K562 (cell line): ENCODE measurements at regions not wholly inside any gene's neighbourhood (a gene's known extent, or its start where the extent isn't known, plus 50 kb on each side); places are given as distances from the start of the nearest gene placed in this dataset.

Source experiments
- ATAC-seq: fragments of 200-7000 bp; cut with Tn5 transposase; 3 replicates; pipeline ENCODE4 v1.9.1; 2020; ENCODE audit warnings: moderate library complexity
- BruUV-seq: library from RNA; stranded (reverse); fragments of 400-500 nt; replicated peaks from 2 replicates; lab custom pipeline; 2021; lab: Mats Ljungman, UMichigan
- CTCF ChIA-PET: fragments of 300-600 bp; formaldehyde crosslinking; extraction: SDS; loops from one replicate; lab custom pipeline; 2021; ENCODE audit warnings: low intra/inter-chr PET ratio; lab: Yijun Ruan, JAX
- POLR2A ChIA-PET: fragments of 300-600, 350-650 bp; sonication (Branson Sonifier 250); formaldehyde crosslinking; extraction: SDS; loops from one replicate; lab custom pipeline; 2021; ENCODE audit warnings: antibody characterized with exemption, inconsistent platforms; lab: Yijun Ruan, JAX
- DNase-seq, 4 experiments: peaks; one replicate each; pipeline versions ENCODE4 v3.0.0 to v3.0.0-alpha.2; 2011 to 2018; ENCODE audit warnings: low spot score in 3 of 4, mixed read lengths in 3 of 4; ENCODE audit errors: extremely low read depth in 1 of 4
- FAIRE-seq: peaks from 2 replicates; lab custom pipeline; 2011; peaks lifted over from hg19 to GRCh38; lab: Jason Lieb, UNC
- H2AFZ ChIP-seq: 2 replicates; pipeline ENCODE4 v1.6.0; 2011; ENCODE audit warnings: low read depth, low read length, control low read depth, inconsistent platforms
- H3K27ac ChIP-seq: fragments of 200-600 bp; 3 replicates; pipeline ENCODE4 v1.8.0; 2011; ENCODE audit warnings: low read depth, mild to moderate bottlenecking, control low read depth, inconsistent platforms, low read length, moderate library complexity, mixed read lengths; ENCODE audit errors: extremely low read depth
- H3K27me3 ChIP-seq, 2 experiments: fragments of 300-600 bp in 1 of 2; 2 replicates in 1 of 2; 3 replicates in 1 of 2; pipeline versions ENCODE4 v1.6.0 to v1.8.0; 2011; ENCODE audit warnings: inconsistent platforms in 2 of 2, low read length in 2 of 2, mild to moderate bottlenecking in 1 of 2, mixed read lengths in 1 of 2, moderate library complexity in 1 of 2; ENCODE audit not compliant: control insufficient read depth in 2 of 2, insufficient read depth in 2 of 2
- H3K36me3 ChIP-seq: fragments of 300-600 bp; 3 replicates; pipeline ENCODE4 v1.8.0; 2011; ENCODE audit warnings: mild to moderate bottlenecking, low read length, inconsistent platforms; ENCODE audit not compliant: control insufficient read depth, insufficient read depth
- H3K4me1 ChIP-seq, 2 experiments: fragments of 200-600 bp in 1 of 2; replicated peaks in 1 of 2; 2 replicates in 1 of 2; 3 replicates in 1 of 2; pipeline versions ENCODE4 v1.5.1 to v1.8.0; 2011; ENCODE audit warnings: inconsistent platforms in 2 of 2, low read length in 2 of 2, mild to moderate bottlenecking in 1 of 2, mixed read lengths in 1 of 2, moderate library complexity in 1 of 2; ENCODE audit not compliant: control insufficient read depth in 2 of 2, insufficient read depth in 2 of 2
- H3K4me2 ChIP-seq: 2 replicates; pipeline ENCODE4 v1.6.1; 2011; ENCODE audit warnings: low read length, control low read depth, inconsistent platforms, mixed read lengths; ENCODE audit not compliant: insufficient read depth
- H3K4me3 ChIP-seq: fragments of 200-600 bp; sonication (generic), shearing (Covaris generic); 2 replicates; pipeline ENCODE4 v1.5.1; 2016; ENCODE audit warnings: control low read depth, inconsistent platforms
- H3K79me2 ChIP-seq: fragments of 200-600 bp; 3 replicates; pipeline ENCODE4 v1.8.0; 2011; ENCODE audit warnings: low read length, inconsistent platforms; ENCODE audit not compliant: control insufficient read depth, insufficient read depth
- H3K9ac ChIP-seq, 2 experiments: 2 replicates each; pipeline versions ENCODE4 v1.6.0 to v1.6.1; 2011; ENCODE audit warnings: low read depth in 2 of 2, low read length in 2 of 2, control low read depth in 1 of 2, inconsistent platforms in 1 of 2, mild to moderate bottlenecking in 1 of 2, mixed read lengths in 1 of 2; ENCODE audit not compliant: insufficient read depth in 1 of 2
- H3K9me1 ChIP-seq: one replicate; pipeline ENCODE4 v1.6.0; 2011; ENCODE audit warnings: inconsistent platforms, mild to moderate bottlenecking, low read length, moderate library complexity; ENCODE audit not compliant: control insufficient read depth, insufficient read depth
- H3K9me3 ChIP-seq: replicated peaks from 2 replicates; pipeline ENCODE4 v1.5.1; 2011; ENCODE audit warnings: low read depth, low read length, inconsistent platforms; ENCODE audit not compliant: control insufficient read depth, insufficient read depth
- H4K20me1 ChIP-seq: replicated peaks from 2 replicates; pipeline ENCODE4 v1.6.1; 2011; ENCODE audit warnings: low read length, inconsistent platforms, mixed read lengths; ENCODE audit not compliant: control insufficient read depth, insufficient read depth
- DACH1 ChIP-seq: fragments of 450-650 bp; IDR thresholded peaks from 2 replicates; pipeline ENCODE4 v1.6.1; 2018; ENCODE audit not compliant: partially characterized antibody
- ELF1 ChIP-seq: fragments of 200-800 bp; sonication (Bioruptor generic); IDR thresholded peaks from 2 replicates; pipeline ENCODE4 v1.6.1; 2016; ENCODE audit warnings: missing genetic modification characterization, missing compliant biosample characterization
- FOXM1 ChIP-seq, 2 experiments: fragments of 450-650 bp in 1 of 2; sonication (generic) in 1 of 2; formaldehyde crosslinking in 1 of 2; IDR thresholded peaks; 2 replicates each; pipeline versions ENCODE4 v1.6.1 to v1.9.0; 2017 to 2022; ENCODE audit warnings: low read depth in 2 of 2, mild to moderate bottlenecking in 2 of 2, missing genetic modification reagents in 1 of 2, moderate library complexity in 1 of 2
- HOXB6 ChIP-seq: fragments of 250-450 bp; sonication (Bioruptor Pico); IDR thresholded peaks from 2 replicates; pipeline ENCODE4 v1.5.1; 2022; ENCODE audit warnings: mild to moderate bottlenecking, borderline replicate concordance
- NCOR1 ChIP-seq: fragments of 450-650 bp; IDR thresholded peaks from 2 replicates; pipeline ENCODE4 v1.6.1; 2016; ENCODE audit warnings: mild to moderate bottlenecking, moderate library complexity
- POLR2G ChIP-seq: fragments of 200-400 bp; formaldehyde crosslinking; IDR thresholded peaks from 2 replicates; pipeline ENCODE4 v1.6.1; 2017; ENCODE audit warnings: low read depth, mild to moderate bottlenecking, antibody characterized with exemption, low read length, moderate library complexity
- RAD51 ChIP-seq: fragments of 450-650 bp; IDR thresholded peaks from 2 replicates; pipeline ENCODE4 v1.7.1; 2016; ENCODE audit warnings: low read depth, mild to moderate bottlenecking, borderline replicate concordance
- SMAD2 ChIP-seq: fragments of 150-350 bp; IDR thresholded peaks from 2 replicates; pipeline ENCODE4 v1.6.1; 2014; ENCODE audit warnings: low read depth, mild to moderate bottlenecking, low read length
- SREBF2 ChIP-seq: sonication (generic); formaldehyde crosslinking; IDR thresholded peaks from 2 replicates; pipeline ENCODE4 v1.4.0; 2020; ENCODE audit warnings: mild to moderate bottlenecking, missing genetic modification reagents
- ZNF311 ChIP-seq: fragments of 250-450 bp; sonication (Bioruptor Pico); IDR thresholded peaks from 2 replicates; pipeline ENCODE4 v1.4.0; 2020; ENCODE audit warnings: mild to moderate bottlenecking, moderate library complexity
- ZNF764 ChIP-seq: fragments of 250-450 bp; sonication (Bioruptor Pico); IDR thresholded peaks from 2 replicates; pipeline ENCODE4 v1.4.0; 2020; ENCODE audit warnings: low read depth, mild to moderate bottlenecking, moderate library complexity
- WGBS: fragments of 100-300 bp; shearing (Covaris generic); methylation state at CpG from one replicate; pipeline ENCODE4 v1.1.6; 2016; ENCODE audit warnings: low coverage, mixed read lengths; ENCODE audit not compliant: insufficient coverage; ENCODE audit errors: missing lambda C conversion rate; 5-methylcytosine and 5-hydroxymethylcytosine counted together
- in situ Hi-C: fragments of 300-500 bp; cut with MboI; formaldehyde crosslinking; loops from 4 replicates; pipeline ENCODE4 v1.15.0; 2018; ENCODE audit warnings: inconsistent platforms, mixed read lengths
- intact Hi-C: fragments of 100-400 bp; cut with micrococcal nuclease; formaldehyde crosslinking; loops from 2 replicates; pipeline ENCODE4 v1.14.2; 2022
- TF ChIP-seq, protein P1 (sequence below): fragments of 250-450 bp; sonication (Bioruptor Pico); IDR thresholded peaks from 2 replicates; pipeline ENCODE4 v1.8.0; 2022; ENCODE audit warnings: inconsistent platforms, mild to moderate bottlenecking, moderate library complexity, borderline replicate concordance
- TF ChIP-seq, protein P2 (sequence below): fragments of 450-650 bp; IDR thresholded peaks from 2 replicates; pipeline ENCODE4 v1.6.1; 2014; ENCODE audit warnings: low read depth, mild to moderate bottlenecking, moderate library complexity, borderline replicate concordance
- TF ChIP-seq, protein P3 (sequence below): fragments of 150-350 bp; conservative IDR thresholded peaks from 2 replicates; pipeline ENCODE4 v1.6.1; 2014; ENCODE audit warnings: low read length
- TF ChIP-seq, protein P4 (sequence below): IDR thresholded peaks from 2 replicates; pipeline ENCODE4 v1.6.1; 2016; ENCODE audit warnings: missing genetic modification characterization, missing compliant biosample characterization

DNA sequence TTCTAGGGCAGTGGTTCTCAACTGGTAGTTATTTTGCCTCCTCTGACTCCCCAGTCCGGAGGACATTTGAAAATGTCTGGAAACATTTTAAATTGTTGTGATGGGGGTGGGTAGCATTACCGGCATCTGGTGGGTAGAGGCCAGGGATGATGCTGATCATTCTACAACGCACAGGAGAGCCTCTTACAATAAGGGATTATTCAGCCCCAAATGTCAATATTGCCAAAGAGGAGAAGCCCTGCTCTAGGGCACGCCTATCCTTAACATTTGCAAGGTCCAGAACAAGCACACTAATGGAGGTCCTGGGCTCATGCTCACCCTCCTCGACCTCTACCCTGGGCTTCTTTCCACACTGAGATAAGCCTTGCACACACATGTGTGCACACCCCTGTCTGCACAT, 106.4 kb downstream of the MINAR1 start:
- FAIRE-seq = no peak
- Histone ChIP-seq H3K36me3 (no peaks in the 10 kb centered on the region), H3K4me1 (no peaks in the 10 kb centered on the region), H3K27me3 (peaks cover 0 to 11% of the 10 kb centered on the region in 2 experiments; a peak in 1 of 5 replicates), H3K4me3 (no peak overlapping the region), H4K20me1 (no peaks in the 10 kb centered on the region), H2AFZ (no peak overlapping the region), H3K79me2 (no peaks in the 10 kb centered on the region), H3K9ac (no peak overlapping the region), H3K9me3 (no peaks in the 10 kb centered on the region), H3K9me1 (peaks cover 3% of the 10 kb centered on the region), H3K27ac (no peak overlapping the region), H3K4me2 (no peak overlapping the region)
- POLR2A ChIA-PET = no interaction called here
- intact Hi-C loops (no loop called here), in situ Hi-C loops (no loop called here)
- no TSS peak for BruUV-seq
- ATAC-seq = no peak
- no peak for DNase-seq
- CTCF ChIA-PET = no interaction called here
- WGBS = 1% methylated on average over 5 of the region's 5 CpGs
- TF ChIP-seq ZNF311 (CRISPR knock-in tag) (no peak), FOXM1 (IDR thresholded peaks at IDR 0.05; ENCODE audit: low read depth) (no peak), FOXM1 (CRISPR knock-in tag; IDR thresholded peaks at IDR 0.05; ENCODE audit: low read depth) (no peak), POLR2G (no peak), RAD51 (no peak), NCOR1 (no peak), ZNF764 (CRISPR knock-in tag) (no peak), DACH1 (no peak), SMAD2 (no peak), ELF1 (no peak), HOXB6 (CRISPR knock-in tag) (no peak), SREBF2 (CRISPR knock-in tag) (no peak)
- TF ChIP-seq, protein P1, sequence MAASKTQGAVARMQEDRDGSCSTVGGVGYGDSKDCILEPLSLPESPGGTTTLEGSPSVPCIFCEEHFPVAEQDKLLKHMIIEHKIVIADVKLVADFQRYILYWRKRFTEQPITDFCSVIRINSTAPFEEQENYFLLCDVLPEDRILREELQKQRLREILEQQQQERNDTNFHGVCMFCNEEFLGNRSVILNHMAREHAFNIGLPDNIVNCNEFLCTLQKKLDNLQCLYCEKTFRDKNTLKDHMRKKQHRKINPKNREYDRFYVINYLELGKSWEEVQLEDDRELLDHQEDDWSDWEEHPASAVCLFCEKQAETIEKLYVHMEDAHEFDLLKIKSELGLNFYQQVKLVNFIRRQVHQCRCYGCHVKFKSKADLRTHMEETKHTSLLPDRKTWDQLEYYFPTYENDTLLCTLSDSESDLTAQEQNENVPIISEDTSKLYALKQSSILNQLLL (CRISPR knock-in tag) = no peak
- TF ChIP-seq, protein P2, sequence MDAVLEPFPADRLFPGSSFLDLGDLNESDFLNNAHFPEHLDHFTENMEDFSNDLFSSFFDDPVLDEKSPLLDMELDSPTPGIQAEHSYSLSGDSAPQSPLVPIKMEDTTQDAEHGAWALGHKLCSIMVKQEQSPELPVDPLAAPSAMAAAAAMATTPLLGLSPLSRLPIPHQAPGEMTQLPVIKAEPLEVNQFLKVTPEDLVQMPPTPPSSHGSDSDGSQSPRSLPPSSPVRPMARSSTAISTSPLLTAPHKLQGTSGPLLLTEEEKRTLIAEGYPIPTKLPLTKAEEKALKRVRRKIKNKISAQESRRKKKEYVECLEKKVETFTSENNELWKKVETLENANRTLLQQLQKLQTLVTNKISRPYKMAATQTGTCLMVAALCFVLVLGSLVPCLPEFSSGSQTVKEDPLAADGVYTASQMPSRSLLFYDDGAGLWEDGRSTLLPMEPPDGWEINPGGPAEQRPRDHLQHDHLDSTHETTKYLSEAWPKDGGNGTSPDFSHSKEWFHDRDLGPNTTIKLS = no peak
- TF ChIP-seq, protein P3, sequence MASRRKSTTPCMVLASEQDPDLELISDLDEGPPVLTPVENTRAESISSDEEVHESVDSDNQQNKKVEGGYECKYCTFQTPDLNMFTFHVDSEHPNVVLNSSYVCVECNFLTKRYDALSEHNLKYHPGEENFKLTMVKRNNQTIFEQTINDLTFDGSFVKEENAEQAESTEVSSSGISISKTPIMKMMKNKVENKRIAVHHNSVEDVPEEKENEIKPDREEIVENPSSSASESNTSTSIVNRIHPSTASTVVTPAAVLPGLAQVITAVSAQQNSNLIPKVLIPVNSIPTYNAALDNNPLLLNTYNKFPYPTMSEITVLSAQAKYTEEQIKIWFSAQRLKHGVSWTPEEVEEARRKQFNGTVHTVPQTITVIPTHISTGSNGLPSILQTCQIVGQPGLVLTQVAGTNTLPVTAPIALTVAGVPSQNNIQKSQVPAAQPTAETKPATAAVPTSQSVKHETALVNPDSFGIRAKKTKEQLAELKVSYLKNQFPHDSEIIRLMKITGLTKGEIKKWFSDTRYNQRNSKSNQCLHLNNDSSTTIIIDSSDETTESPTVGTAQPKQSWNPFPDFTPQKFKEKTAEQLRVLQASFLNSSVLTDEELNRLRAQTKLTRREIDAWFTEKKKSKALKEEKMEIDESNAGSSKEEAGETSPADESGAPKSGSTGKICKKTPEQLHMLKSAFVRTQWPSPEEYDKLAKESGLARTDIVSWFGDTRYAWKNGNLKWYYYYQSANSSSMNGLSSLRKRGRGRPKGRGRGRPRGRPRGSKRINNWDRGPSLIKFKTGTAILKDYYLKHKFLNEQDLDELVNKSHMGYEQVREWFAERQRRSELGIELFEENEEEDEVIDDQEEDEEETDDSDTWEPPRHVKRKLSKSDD = no peak
- TF ChIP-seq, protein P4, sequence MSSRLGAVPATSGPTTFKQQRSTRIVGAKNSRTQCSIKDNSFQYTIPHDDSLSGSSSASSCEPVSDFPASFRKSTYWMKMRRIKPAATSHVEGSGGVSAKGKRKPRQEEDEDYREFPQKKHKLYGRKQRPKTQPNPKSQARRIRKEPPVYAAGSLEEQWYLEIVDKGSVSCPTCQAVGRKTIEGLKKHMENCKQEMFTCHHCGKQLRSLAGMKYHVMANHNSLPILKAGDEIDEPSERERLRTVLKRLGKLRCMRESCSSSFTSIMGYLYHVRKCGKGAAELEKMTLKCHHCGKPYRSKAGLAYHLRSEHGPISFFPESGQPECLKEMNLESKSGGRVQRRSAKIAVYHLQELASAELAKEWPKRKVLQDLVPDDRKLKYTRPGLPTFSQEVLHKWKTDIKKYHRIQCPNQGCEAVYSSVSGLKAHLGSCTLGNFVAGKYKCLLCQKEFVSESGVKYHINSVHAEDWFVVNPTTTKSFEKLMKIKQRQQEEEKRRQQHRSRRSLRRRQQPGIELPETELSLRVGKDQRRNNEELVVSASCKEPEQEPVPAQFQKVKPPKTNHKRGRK (tag) = no peak
